Natural killer cell (primary cell): ENCODE measurements at regions not wholly inside any gene's neighbourhood (a gene's known extent, or its start where the extent isn't known, plus 50 kb on each side); places are given as distances from the start of the nearest gene placed in this dataset.

ENCODE experiments used
- ATAC-seq, 3 donors: fragments of 150-1000 bp in 2 of 3; fragments of 200-7000 bp in 1 of 3; cut with Tn5 transposase; 1 replicate in 1 of 3; 2 replicates in 2 of 3; pipeline ENCODE4 v1.10.0; 2021; ENCODE audit warnings: mild to moderate bottlenecking in 2 of 3, moderate library complexity in 2 of 3
- DNase-seq, 2 donors: peaks; one replicate each; pipeline versions ENCODE4 v3.0.0 to v3.0.0-alpha.2; 2013 to 2021; ENCODE audit warnings: mixed read lengths in 1 of 2
- H3K27ac ChIP-seq: one replicate; pipeline ENCODE4 v1.5.1; 2013; ENCODE audit warnings: mild to moderate bottlenecking, low read length
- H3K27me3 ChIP-seq: one replicate; pipeline ENCODE4 v1.6.1; 2013; ENCODE audit warnings: low read length; ENCODE audit not compliant: control insufficient read depth, insufficient read depth
- H3K36me3 ChIP-seq: one replicate; pipeline ENCODE4 v1.6.1; 2013; ENCODE audit warnings: low read length; ENCODE audit not compliant: control insufficient read depth, insufficient read depth
- H3K4me1 ChIP-seq: one replicate; pipeline ENCODE4 v1.6.1; 2013; ENCODE audit warnings: low read length; ENCODE audit not compliant: control insufficient read depth, insufficient read depth
- H3K4me3 ChIP-seq: one replicate; pipeline ENCODE4 v1.5.1; 2013; ENCODE audit warnings: low read length
- H3K9me3 ChIP-seq: one replicate; pipeline ENCODE4 v1.6.1; 2013; ENCODE audit warnings: low read length; ENCODE audit not compliant: control insufficient read depth, insufficient read depth
- H3K27ac Mint-ChIP-seq, 2 donors: one replicate each; pipeline ENCODE4 v1.8.0; 2022; ENCODE audit warnings: mild to moderate bottlenecking in 2 of 2, mixed read lengths in 2 of 2, moderate library complexity in 1 of 2
- H3K27me3 Mint-ChIP-seq, 2 donors: one replicate each; pipeline ENCODE4 v1.8.0; 2022; ENCODE audit warnings: low read depth in 2 of 2, mixed read lengths in 2 of 2
- H3K36me3 Mint-ChIP-seq: one replicate; pipeline ENCODE4 v1.8.0; 2022; ENCODE audit warnings: mixed read lengths
- H3K4me1 Mint-ChIP-seq, 2 donors: one replicate each; pipeline ENCODE4 v1.8.0; 2022; ENCODE audit warnings: mixed read lengths in 2 of 2
- H3K4me3 Mint-ChIP-seq: one replicate; pipeline ENCODE4 v1.8.0; 2022; ENCODE audit warnings: mild to moderate bottlenecking, moderate library complexity, mixed read lengths
- H3K9me3 Mint-ChIP-seq, 2 donors: one replicate each; pipeline ENCODE4 v1.8.0; 2022; ENCODE audit warnings: mixed read lengths in 2 of 2
- CTCF ChIP-seq: fragments of 200-600 bp; IDR thresholded peaks from one replicate; pipeline ENCODE4 v1.8.0; 2022; ENCODE audit warnings: antibody characterized with exemption
- WGBS: methylation state at CpG from one replicate; pipeline ENCODE4 v1.1.7; 2013; ENCODE audit warnings: missing lambda C conversion rate; ENCODE audit not compliant: insufficient coverage; 5-methylcytosine and 5-hydroxymethylcytosine counted together
- intact Hi-C: fragments of 100-400 bp; cut with micrococcal nuclease; formaldehyde crosslinking; loops from one replicate; pipeline ENCODE4 v1.14.2; 2022

- no peak for TF ChIP-seq CTCF
- Histone ChIP-seq H3K27ac (no peak overlapping the region), H3K36me3 (no peaks in the 10 kb centered on the region), H3K4me1 (no peaks in the 10 kb centered on the region), H3K27me3 (no peaks in the 10 kb centered on the region), H3K9me3 (no peaks in the 10 kb centered on the region), H3K4me3 (no peak overlapping the region)
- intact Hi-C loops: no loop called here
- peaks cover 0 to 5% of the 10 kb centered on the region in 2 donors for H3K9me3 Mint-ChIP-seq
- H3K4me1 Mint-ChIP-seq: no peaks in the 10 kb centered on the region
- peaks cover 0 to 3% of the 10 kb centered on the region in 2 donors for H3K27me3 Mint-ChIP-seq
- ATAC-seq (no peak), DNase-seq (no peak)
- no peak overlapping the region for H3K4me3 Mint-ChIP-seq
- H3K27ac Mint-ChIP-seq: no peak overlapping the region
- no peaks in the 10 kb centered on the region for H3K36me3 Mint-ChIP-seq
- WGBS: no CpG with 5 or more reads among the region's 2 CpGs
Measured at GRCh38 chr1:65538086-65538485, 117.6 kb downstream of the LEPR start.

GRCh38 chr1:65538664-65539063 is 118.2 kb downstream of the LEPR start:
- Mint-ChIP-seq H3K27me3 (peaks cover 0 to 3% of the 10 kb centered on the region in 2 donors), H3K27ac (no peak overlapping the region), H3K36me3 (no peaks in the 10 kb centered on the region), H3K4me3 (no peak overlapping the region), H3K9me3 (peaks cover 2 to 5% of the 10 kb centered on the region in 2 donors), H3K4me1 (no peaks in the 10 kb centered on the region)
- no peaks in the 10 kb centered on the region for H3K36me3 ChIP-seq
- no peak for ATAC-seq
- no peak overlapping the region for H3K27ac ChIP-seq
- H3K4me1 ChIP-seq: no peaks in the 10 kb centered on the region
- H3K27me3 ChIP-seq: no peaks in the 10 kb centered on the region
- no peaks in the 10 kb centered on the region for H3K9me3 ChIP-seq
- no peak for DNase-seq
- no peak overlapping the region for H3K4me3 ChIP-seq
- WGBS: no CpG with 5 or more reads among the region's 1 CpG
- TF ChIP-seq CTCF: no peak
- intact Hi-C loops: no loop called here

- TF ChIP-seq CTCF: no peak
- H3K4me3 Mint-ChIP-seq: no peak overlapping the region
- intact Hi-C loops: no loop called here
- WGBS: 84% methylated on average over 5 of the region's 5 CpGs
- H3K9me3 Mint-ChIP-seq: peaks cover 2 to 7% of the 10 kb centered on the region in 2 donors
- Histone ChIP-seq H3K36me3 (no peaks in the 10 kb centered on the region), H3K27ac (no peak overlapping the region), H3K4me1 (no peaks in the 10 kb centered on the region), H3K4me3 (no peak overlapping the region), H3K27me3 (no peaks in the 10 kb centered on the region), H3K9me3 (no peaks in the 10 kb centered on the region)
- peaks cover 0 to under 1% of the 10 kb centered on the region in 2 donors for H3K27me3 Mint-ChIP-seq
- H3K4me1 Mint-ChIP-seq: no peaks in the 10 kb centered on the region
- H3K27ac Mint-ChIP-seq: no peak overlapping the region
- DNase-seq (no peak), ATAC-seq (no peak)
- H3K36me3 Mint-ChIP-seq: no peaks in the 10 kb centered on the region
Measured at GRCh38 chr1:65539266-65540131, 119.0 kb downstream of the LEPR start.

GRCh38 chr1:65541161-65541560 is 120.7 kb downstream of the LEPR start:
- no peak for TF ChIP-seq CTCF
- H3K27me3 ChIP-seq: no peaks in the 10 kb centered on the region
- no peaks in the 10 kb centered on the region for H3K4me1 ChIP-seq
- Mint-ChIP-seq H3K4me3 (no peak overlapping the region), H3K27ac (no peak overlapping the region), H3K36me3 (no peaks in the 10 kb centered on the region), H3K9me3 (peaks cover 4 to 9% of the 10 kb centered on the region in 2 donors), H3K27me3 (no peaks in the 10 kb centered on the region), H3K4me1 (no peaks in the 10 kb centered on the region)
- no peaks in the 10 kb centered on the region for H3K36me3 ChIP-seq
- H3K27ac ChIP-seq: no peak overlapping the region
- 100% methylated on average over 1 of the region's 2 CpGs for WGBS
- no peak for ATAC-seq
- H3K9me3 ChIP-seq: no peaks in the 10 kb centered on the region
- no peak overlapping the region for H3K4me3 ChIP-seq
- no peak for DNase-seq
- intact Hi-C loops: no loop called here
